ENCODE measurements at regions not wholly inside any gene's neighbourhood (a gene's known extent, or its start where the extent isn't known, plus 50 kb on each side); places are given as distances from the start of the nearest gene placed in this dataset.
A peak's percentile ranks its signal among the peaks of the same experiment; 100 is the strongest.

DNA sequence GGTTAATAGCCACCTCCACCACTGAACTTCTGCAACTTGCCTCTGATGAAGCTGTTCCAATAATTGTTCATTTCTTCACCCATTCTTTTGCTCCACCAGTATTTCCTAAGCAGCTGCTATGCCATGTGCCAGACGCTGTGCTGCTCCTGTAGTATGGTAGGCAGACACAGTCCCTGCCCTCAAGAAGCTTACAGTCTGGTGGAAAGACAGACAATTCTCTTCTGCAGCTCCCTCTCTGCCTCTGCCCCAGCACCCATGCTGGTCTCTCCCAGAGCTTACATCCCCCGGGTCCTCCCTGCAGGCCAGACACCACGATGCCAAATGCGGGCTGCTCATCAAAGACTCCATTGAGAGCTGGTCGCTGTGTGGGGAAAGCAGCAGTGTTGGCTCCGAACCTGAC lies 111.6 kb upstream of the ESRRB start:
- Mint-ChIP-seq H3K27ac (no peak overlapping the region), H3K36me3 (peaks cover 0 to 5% of the 10 kb centered on the region in 2 donors), H3K9me3 (peaks cover 0 to 5% of the 10 kb centered on the region in 2 donors)
- no peak for ATAC-seq
- DNase-seq (ENCODE audit: low spot score in 2 of 2) = no peak

DNA sequence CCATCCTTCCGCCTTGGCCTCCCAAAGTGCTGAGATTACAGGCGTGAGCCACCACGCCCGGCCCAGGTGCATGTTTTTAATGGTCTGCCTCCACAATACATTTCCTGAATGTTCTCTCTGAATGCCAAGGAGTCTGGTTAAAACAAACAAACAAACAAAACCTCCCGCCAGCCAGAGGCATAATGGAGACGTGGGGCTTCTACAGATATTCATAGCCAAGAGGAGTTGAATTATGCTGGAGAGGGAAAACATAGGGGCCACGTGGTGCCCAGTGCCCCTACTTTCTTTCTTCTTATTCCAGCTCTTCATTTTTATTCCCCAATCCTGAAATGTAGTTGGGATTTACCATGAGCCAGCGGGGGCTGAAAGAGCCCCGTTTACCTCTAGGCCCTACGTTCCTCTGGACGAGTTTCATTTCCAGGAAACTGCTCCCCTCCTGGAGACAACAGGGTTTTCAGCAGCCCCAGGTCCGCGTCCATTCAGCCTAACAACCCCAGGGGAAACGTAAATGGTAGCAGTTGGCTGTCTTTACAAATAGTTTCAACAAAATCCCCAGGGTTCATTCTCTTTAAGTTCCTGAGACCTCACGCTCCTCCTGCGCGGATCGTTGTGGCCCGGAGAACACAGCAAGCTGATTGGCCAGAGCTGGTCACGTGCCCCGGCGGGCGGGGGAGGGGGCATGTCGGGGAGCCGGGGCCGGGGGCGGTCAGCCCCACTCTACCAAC lies 108.5 kb upstream of the ESRRB start:
- H3K9me3 Mint-ChIP-seq = peaks cover 0 to 5% of the 10 kb centered on the region in 2 donors
- ATAC-seq (peak in 1 of 2 donors; percentile 46), DNase-seq (ENCODE audit: low spot score in 2 of 2) (peak in 1 of 2 donors; percentile 21)
- no peak overlapping the region for H3K27ac Mint-ChIP-seq
- peaks cover 0 to 5% of the 10 kb centered on the region in 2 donors for H3K36me3 Mint-ChIP-seq

DNA sequence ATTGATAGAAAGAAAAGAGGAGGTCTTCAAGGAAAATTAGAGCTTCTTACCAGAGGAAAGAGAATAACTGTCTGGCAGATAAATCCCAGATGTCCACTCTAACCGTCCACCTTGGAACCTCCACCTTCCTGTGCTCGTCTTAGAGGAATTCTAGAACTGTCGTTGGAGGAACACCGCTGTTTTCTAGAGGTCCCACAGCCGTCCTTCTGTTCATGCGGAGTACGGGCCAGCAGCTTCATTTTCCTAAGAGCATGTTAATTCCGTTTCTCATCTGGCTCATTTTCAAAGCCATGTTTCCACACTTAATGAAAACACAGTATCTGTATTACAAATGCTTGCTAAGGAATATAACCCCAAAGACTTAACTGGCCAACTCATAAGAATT lies 107.9 kb upstream of the ESRRB start:
- peaks cover 0 to 3% of the 10 kb centered on the region in 2 donors for H3K9me3 Mint-ChIP-seq
- ATAC-seq = no peak
- peaks cover 0 to 5% of the 10 kb centered on the region in 2 donors for H3K36me3 Mint-ChIP-seq
- no peak overlapping the region for H3K27ac Mint-ChIP-seq
- DNase-seq (ENCODE audit: low spot score in 2 of 2) = no peak

DNA sequence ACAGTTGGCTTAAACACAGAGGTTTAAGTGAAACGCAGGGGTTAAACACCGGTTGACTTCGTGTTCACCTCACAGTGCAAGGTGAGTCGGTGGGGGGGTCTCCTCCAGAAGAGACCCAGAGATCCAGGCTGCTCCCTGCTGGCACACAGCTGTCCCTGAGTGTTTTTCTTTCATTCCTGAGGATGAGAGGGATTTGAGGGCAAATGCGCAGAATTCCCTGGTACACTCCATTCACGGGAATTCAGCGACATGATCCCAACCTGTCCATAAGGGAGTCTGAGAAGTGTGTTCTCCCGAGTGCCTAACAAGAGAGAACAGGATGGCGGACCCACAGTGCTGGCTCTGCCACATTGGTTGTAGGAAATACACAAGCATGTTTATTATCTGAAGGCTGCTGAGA lies 107.2 kb upstream of the ESRRB start:
- peaks cover 0 to 5% of the 10 kb centered on the region in 2 donors for H3K36me3 Mint-ChIP-seq
- H3K9me3 Mint-ChIP-seq = no peaks in the 10 kb centered on the region
- DNase-seq (ENCODE audit: low spot score in 2 of 2) = no peak
- H3K27ac Mint-ChIP-seq = no peak overlapping the region
- ATAC-seq = no peak

- no peak for DNase-seq (ENCODE audit: low spot score in 2 of 2)
- H3K9me3 Mint-ChIP-seq = no peaks in the 10 kb centered on the region
- no peak for ATAC-seq
- peaks cover 0 to 3% of the 10 kb centered on the region in 2 donors for H3K36me3 Mint-ChIP-seq
- H3K27ac Mint-ChIP-seq = no peak overlapping the region
Measured at GRCh38 chr14:76271041-76271755, 104.7 kb upstream of the ESRRB start.

DNA sequence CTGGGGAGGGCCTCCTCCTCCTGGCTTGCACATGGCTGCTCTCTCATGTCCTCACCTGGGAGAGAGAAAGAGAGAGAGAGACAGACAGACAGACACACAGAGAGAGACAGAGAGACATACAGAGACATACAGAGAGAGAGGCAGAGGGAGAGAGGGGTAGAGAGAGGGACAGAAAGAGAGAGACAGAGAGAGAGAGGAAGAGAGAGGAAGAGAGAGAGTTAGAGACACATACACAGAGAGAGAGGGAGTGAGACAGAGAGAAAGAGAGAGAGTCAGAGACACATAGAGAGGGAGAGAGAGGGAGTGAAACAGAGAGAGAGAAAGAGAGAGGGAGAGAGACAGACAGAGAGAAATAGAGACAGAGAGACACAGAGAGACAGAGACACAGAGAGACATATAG lies 103.6 kb upstream of the ESRRB start:
- ATAC-seq = no peak
- Mint-ChIP-seq H3K36me3 (no peaks in the 10 kb centered on the region), H3K9me3 (no peaks in the 10 kb centered on the region), H3K27ac (no peak overlapping the region)
- DNase-seq (ENCODE audit: low spot score in 2 of 2) = no peak

DNA sequence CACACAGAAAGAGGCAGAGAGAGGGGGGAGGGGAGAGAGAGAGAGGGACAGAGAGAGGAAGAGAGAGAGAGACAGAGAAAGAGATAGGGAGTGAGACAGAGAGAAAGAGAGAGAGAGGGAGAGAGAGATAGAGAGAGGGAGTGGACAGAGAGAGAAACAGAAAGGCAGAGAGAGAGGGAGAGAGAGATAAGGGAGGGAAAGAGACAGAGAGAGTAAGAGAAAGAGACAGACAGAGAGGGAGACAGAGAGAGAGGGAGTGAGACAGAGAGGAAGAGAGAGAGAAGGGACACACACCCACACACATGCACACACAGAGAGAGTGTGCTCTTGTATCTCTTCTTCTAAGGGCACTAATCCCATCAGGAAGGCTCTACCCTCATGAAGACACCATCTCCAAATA lies 103.2 kb upstream of the ESRRB start:
- Mint-ChIP-seq H3K27ac (peak overlapping the region in 1 of 2 donors; percentile 3), H3K36me3 (no peaks in the 10 kb centered on the region), H3K9me3 (no peaks in the 10 kb centered on the region)
- DNase-seq (ENCODE audit: low spot score in 2 of 2) (no peak), ATAC-seq (no peak)

DNA sequence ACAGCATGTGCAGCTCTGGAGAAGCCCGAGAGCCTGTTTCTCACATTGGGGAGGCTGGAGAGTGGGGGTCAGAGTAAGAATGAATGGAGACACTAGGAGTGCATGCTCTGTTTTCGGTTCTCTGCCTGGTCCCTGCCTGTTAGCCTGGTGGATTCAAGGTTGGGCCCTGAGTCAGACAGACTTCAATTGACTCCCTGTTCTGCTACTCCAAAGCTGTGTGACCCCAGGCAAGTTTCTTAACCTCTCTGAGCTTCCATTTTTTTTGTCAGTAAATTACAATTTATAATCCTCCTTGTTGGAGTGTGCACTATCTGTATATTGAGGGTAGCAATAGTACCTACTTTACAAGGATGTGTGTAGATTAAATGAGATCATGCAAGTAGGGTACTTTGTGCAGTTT lies 102.6 kb upstream of the ESRRB start:
- DNase-seq (ENCODE audit: low spot score in 2 of 2) = no peak
- H3K27ac Mint-ChIP-seq = no peak overlapping the region
- H3K9me3 Mint-ChIP-seq = no peaks in the 10 kb centered on the region
- no peaks in the 10 kb centered on the region for H3K36me3 Mint-ChIP-seq
- ATAC-seq = no peak

- H3K36me3 Mint-ChIP-seq = no peaks in the 10 kb centered on the region
- no peak for DNase-seq (ENCODE audit: low spot score in 2 of 2)
- no peak overlapping the region for H3K27ac Mint-ChIP-seq
- H3K9me3 Mint-ChIP-seq = no peaks in the 10 kb centered on the region
- ATAC-seq = no peak
Measured at GRCh38 chr14:76274324-76274723, 101.6 kb upstream of the ESRRB start.

GRCh38 chr14:76277586-76278130 lies 98.3 kb upstream of the ESRRB start:
- Mint-ChIP-seq H3K27ac (no peak overlapping the region), H3K36me3 (no peaks in the 10 kb centered on the region), H3K9me3 (no peaks in the 10 kb centered on the region)
- no peak for ATAC-seq
- DNase-seq (ENCODE audit: low spot score in 2 of 2) = no peak

DNA sequence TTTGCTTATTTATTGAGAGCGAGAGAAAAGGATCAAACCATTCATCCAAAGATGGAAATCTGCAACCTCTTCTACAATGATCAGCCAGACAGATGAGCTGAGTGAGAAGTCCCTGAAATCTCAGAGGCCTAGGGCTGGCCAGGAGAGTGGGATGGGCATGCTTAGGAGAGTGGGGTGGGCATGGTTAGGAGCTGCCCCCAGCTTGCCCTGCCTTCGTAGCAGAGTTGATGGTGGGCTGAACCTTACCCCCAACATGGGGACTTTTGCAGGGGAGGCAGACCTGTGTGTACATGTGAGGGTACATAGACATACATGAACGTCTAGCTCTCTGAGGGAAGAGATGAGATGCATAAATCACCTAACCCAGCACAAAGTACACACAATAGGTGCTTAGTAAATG lies 95.7 kb upstream of the ESRRB start:
- no peak overlapping the region for H3K27ac Mint-ChIP-seq
- DNase-seq (ENCODE audit: low spot score in 2 of 2) (no peak), ATAC-seq (no peak)

DNA sequence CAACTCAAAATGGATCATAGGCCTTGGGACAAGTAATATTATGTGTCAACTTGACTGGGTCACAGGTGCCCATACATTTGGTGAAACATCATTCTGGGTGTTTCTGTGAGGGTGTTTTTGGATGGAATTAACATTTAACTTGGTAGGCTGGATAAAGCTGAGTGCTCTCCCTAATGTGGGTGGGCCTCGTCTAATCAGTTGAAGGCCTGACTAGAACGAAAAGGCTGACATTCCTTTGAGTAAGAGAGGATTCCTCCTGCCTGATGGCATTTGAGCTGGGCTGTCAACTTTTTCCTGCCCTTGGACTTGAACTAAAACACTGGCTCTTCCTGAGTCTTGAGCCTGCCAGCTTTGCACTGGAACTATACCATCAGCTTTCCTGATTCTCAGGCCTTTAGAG lies 93.4 kb upstream of the ESRRB start:
- ATAC-seq (no peak), DNase-seq (ENCODE audit: low spot score in 2 of 2) (no peak)
- Mint-ChIP-seq H3K9me3 (no peaks in the 10 kb centered on the region), H3K36me3 (no peaks in the 10 kb centered on the region), H3K27ac (no peak overlapping the region)

More for the DNA sequence above, 95.7 kb upstream of the ESRRB start:
- Mint-ChIP-seq H3K9me3 (no peaks in the 10 kb centered on the region), H3K36me3 (no peaks in the 10 kb centered on the region)

DNA sequence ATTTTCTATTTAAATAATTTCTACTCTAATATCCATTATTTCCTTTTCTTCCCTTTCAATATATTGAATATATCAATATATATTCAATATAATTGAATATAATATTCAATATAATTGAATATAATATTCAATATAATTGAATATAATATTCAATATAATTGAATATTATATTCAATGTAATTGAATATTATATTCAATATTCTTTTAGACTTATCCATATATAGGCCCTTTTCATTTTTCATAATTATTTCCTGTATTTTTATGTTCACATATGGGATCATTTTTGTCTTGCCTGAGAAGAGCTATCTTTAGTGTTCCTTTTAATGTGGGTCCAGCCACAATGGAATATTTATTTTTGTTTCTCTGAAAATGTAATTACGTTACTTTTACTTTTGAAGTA lies 88.9 kb upstream of the ESRRB start:
- no peak for ATAC-seq
- Mint-ChIP-seq H3K27ac (no peak overlapping the region), H3K36me3 (no peaks in the 10 kb centered on the region), H3K9me3 (no peaks in the 10 kb centered on the region)
- DNase-seq (ENCODE audit: low spot score in 2 of 2) = no peak

- Mint-ChIP-seq H3K27ac (no peak overlapping the region), H3K9me3 (no peaks in the 10 kb centered on the region), H3K36me3 (no peaks in the 10 kb centered on the region)
- no peak for ATAC-seq
- no peak for DNase-seq (ENCODE audit: low spot score in 2 of 2)
Measured at GRCh38 chr14:76289276-76289675, 86.7 kb upstream of the ESRRB start.

GRCh38 chr14:76292561-76292960 lies 83.4 kb upstream of the ESRRB start:
- Mint-ChIP-seq H3K36me3 (no peaks in the 10 kb centered on the region), H3K27ac (no peak overlapping the region), H3K9me3 (no peaks in the 10 kb centered on the region)
- ATAC-seq (no peak), DNase-seq (ENCODE audit: low spot score in 2 of 2) (no peak)

- no peak overlapping the region for H3K27ac Mint-ChIP-seq
- DNase-seq (ENCODE audit: low spot score in 2 of 2) = no peak
- no peaks in the 10 kb centered on the region for H3K9me3 Mint-ChIP-seq
- no peaks in the 10 kb centered on the region for H3K36me3 Mint-ChIP-seq
- no peak for ATAC-seq
Measured at GRCh38 chr14:76293221-76293620, 82.7 kb upstream of the ESRRB start.

GRCh38 chr14:76293923-76294322 lies 82.0 kb upstream of the ESRRB start:
- no peaks in the 10 kb centered on the region for H3K36me3 Mint-ChIP-seq
- H3K9me3 Mint-ChIP-seq = no peaks in the 10 kb centered on the region
- H3K27ac Mint-ChIP-seq = no peak overlapping the region
- DNase-seq (ENCODE audit: low spot score in 2 of 2) (no peak), ATAC-seq (no peak)

GRCh38 chr14:76294876-76295275 lies 81.1 kb upstream of the ESRRB start:
- Mint-ChIP-seq H3K9me3 (no peaks in the 10 kb centered on the region), H3K36me3 (no peaks in the 10 kb centered on the region), H3K27ac (no peak overlapping the region)
- DNase-seq (ENCODE audit: low spot score in 2 of 2) (no peak), ATAC-seq (no peak)

All from activated naive CD4-positive, alpha-beta T cell treated with anti-CD3 and anti-CD28 coated beads, Interleukin-2, amount 50 U/mL, for 72 hours (primary cell).